ENCODE measurements at regions not wholly inside any gene's neighbourhood (a gene's known extent, or its start where the extent isn't known, plus 50 kb on each side); places are given as distances from the start of the nearest gene placed in this dataset.
"Not testable (repeated sequence)": the region's sequence is repeated elsewhere in the genome, so short reads cannot be mapped to it uniquely, and the experiment has no call there.

DNA sequence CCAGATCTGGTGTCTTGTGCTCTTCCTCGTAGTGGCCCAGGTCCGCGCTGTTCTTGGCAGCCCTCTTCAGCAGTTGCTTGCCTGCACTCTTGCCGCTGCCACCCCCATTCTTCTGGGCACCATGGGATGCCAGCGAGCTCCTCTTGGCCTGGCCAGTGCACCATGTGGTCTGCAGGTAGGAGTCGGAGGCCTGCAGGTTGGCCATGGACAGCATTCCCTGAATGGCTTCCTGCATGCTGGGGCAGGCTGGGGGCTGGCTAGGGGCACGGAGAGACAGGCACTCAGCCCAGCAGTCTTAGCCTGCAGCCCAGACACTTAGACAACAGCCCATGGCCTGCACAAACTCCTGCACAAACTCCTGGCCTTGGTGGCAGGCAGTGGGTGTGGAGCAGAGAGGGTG, 234.9 kb downstream of the TUBA3C start:
- intact Hi-C loops (cut with micrococcal nuclease): no loop called here
- Mint-ChIP-seq H3K9me3 (peaks cover 26% of the 10 kb centered on the region), H3K27ac (no peak overlapping the region), H3K4me3 (no peak overlapping the region), H3K36me3 (ENCODE audit: low read depth) (no peaks in the 10 kb centered on the region), H3K4me1 (ENCODE audit: low read depth) (no peaks in the 10 kb centered on the region), H3K27me3 (no peaks in the 10 kb centered on the region)

GRCh38 chr13:18944501-18945068, 237.0 kb downstream of the TUBA3C start:
- intact Hi-C loops (cut with micrococcal nuclease): no loop called here
- Mint-ChIP-seq H3K4me3 (no peak overlapping the region), H3K4me1 (ENCODE audit: low read depth) (no peaks in the 10 kb centered on the region), H3K27me3 (no peaks in the 10 kb centered on the region), H3K9me3 (peaks cover 26% of the 10 kb centered on the region), H3K36me3 (ENCODE audit: low read depth) (no peaks in the 10 kb centered on the region), H3K27ac (no peak overlapping the region)

DNA sequence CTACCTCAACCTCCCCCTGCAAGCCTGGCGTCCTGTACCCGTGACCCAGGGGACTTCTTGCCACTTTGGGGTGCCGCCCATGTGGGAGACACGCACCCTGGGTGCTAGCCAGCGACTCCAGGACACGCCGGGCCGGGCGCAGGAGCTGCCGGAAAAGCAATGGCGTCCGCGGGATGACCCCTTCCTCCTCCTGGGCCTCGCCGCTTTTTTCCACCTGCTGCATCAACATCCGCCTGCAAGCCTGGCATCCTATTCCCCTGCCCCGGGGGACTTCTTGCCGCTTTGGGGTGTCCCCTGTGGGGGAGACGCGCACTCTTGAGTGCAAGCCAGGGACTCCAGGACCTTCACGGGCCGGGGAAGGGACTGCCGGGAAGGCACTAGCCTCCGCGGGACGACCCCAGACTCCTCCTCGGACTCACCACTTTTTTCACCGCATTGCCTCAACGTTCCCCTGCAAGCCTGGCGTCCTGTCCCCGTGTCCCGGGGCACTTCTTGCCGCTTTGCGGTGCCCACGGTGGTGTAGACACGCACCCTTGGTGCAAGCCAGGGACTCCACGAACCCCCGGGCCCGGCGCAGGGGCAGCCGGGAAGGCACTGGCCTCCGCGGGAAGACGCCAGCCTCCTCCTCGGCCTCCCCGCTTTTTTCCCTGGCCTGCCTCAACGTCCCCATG, 237.8 kb downstream of the TUBA3C start:
- Mint-ChIP-seq H3K4me3 (no peak overlapping the region), H3K9me3 (peaks cover 26% of the 10 kb centered on the region), H3K4me1 (ENCODE audit: low read depth) (no peaks in the 10 kb centered on the region), H3K27me3 (no peaks in the 10 kb centered on the region), H3K36me3 (ENCODE audit: low read depth) (no peaks in the 10 kb centered on the region), H3K27ac (no peak overlapping the region)
- intact Hi-C loops (cut with micrococcal nuclease): no loop called here

DNA sequence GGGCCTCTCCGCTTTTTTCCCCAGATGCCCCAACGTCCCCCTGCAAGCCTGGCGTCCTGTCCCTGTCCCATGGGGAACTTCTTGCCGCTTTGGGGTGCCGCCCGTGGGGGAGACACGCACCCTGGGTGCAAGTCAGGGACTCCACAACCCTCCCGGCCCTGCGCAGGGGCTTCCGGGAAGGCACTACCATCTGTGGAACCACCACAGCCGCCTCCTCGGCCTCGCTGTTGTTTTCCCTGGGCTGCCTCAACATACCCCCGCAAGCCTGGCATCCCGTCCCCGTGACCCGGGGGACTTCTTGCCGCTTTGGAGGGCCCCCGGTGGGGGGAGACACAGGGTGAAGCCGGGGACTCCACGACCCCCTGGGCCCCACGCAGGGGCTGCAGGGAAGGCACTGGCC, 238.4 kb downstream of the TUBA3C start:
- Mint-ChIP-seq H3K9me3 (peaks cover 28% of the 10 kb centered on the region), H3K4me1 (ENCODE audit: low read depth) (no peaks in the 10 kb centered on the region), H3K4me3 (no peak overlapping the region), H3K27ac (no peak overlapping the region), H3K27me3 (no peaks in the 10 kb centered on the region), H3K36me3 (ENCODE audit: low read depth) (no peaks in the 10 kb centered on the region)
- intact Hi-C loops (cut with micrococcal nuclease): no loop called here

DNA sequence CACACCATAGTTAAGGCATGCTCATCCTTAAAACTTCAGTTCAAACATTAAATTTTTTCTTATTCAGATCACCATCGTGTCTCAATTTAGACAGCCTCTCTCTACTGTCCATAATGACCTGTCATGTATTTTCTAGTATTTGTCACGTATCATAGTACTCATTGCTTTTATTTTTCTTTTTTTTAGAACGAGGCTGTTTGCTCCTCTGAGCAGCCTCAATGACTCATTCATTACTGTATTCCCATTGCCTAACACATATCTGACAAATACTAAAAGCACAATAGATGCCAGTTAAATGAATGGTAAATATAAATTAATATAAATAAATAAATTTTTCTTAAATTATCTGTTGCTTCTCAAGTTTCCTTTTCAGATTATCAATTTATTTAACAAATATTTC, 245.5 kb downstream of the TUBA3C start:
- Mint-ChIP-seq H3K27ac (no peak overlapping the region), H3K9me3 (peaks cover 13% of the 10 kb centered on the region), H3K4me1 (ENCODE audit: low read depth) (no peaks in the 10 kb centered on the region), H3K4me3 (no peak overlapping the region), H3K27me3 (no peaks in the 10 kb centered on the region), H3K36me3 (ENCODE audit: low read depth) (no peaks in the 10 kb centered on the region)
- intact Hi-C loops (cut with micrococcal nuclease): no loop called here

DNA sequence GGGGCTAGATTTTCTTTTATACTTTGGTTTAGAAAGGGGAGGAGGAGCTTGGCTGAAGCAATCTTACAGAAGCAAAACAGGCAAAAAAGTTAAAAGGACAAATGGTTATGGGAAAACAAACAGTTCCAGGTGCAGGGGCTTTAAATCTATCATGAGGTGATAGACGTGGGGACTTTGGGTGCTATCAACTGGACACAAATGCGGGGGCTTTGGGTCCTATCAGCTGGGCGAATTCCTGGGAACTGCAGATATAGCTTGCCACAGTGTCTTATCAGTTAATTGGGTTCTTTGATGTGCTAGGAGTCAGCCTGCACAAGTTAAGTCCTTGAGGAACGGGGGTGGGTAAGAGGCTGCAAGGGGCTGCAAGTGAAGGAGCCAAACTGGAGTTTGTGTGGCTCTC, 260.6 kb downstream of the TUBA3C start:
- no peak overlapping the region for H3K27ac Mint-ChIP-seq
- intact Hi-C loops (cut with micrococcal nuclease): no loop called here
- H3K4me3 Mint-ChIP-seq: no peak overlapping the region
- no peaks in the 10 kb centered on the region for H3K4me1 Mint-ChIP-seq (ENCODE audit: low read depth)
- H3K27me3 Mint-ChIP-seq: no peaks in the 10 kb centered on the region
- H3K36me3 Mint-ChIP-seq (ENCODE audit: low read depth): no peaks in the 10 kb centered on the region
- no peaks in the 10 kb centered on the region for H3K9me3 Mint-ChIP-seq

- H3K27ac Mint-ChIP-seq; H3K27me3 Mint-ChIP-seq; intact Hi-C loops (cut with micrococcal nuclease); H3K4me3 Mint-ChIP-seq; H3K4me1 Mint-ChIP-seq (ENCODE audit: low read depth); H3K36me3 Mint-ChIP-seq (ENCODE audit: low read depth): not testable (repeated sequence)
- H3K9me3 Mint-ChIP-seq: peaks cover 66% of the 10 kb centered on the region
These were observed 276.5 kb downstream of the TUBA3C start for GRCh38 chr13:18905096-18905495.

GRCh38 chr13:18895411-18895810, 286.2 kb downstream of the TUBA3C start:
- H3K4me3 Mint-ChIP-seq; H3K36me3 Mint-ChIP-seq (ENCODE audit: low read depth); intact Hi-C loops (cut with micrococcal nuclease); H3K4me1 Mint-ChIP-seq (ENCODE audit: low read depth); H3K27ac Mint-ChIP-seq; H3K27me3 Mint-ChIP-seq: not testable (repeated sequence)
- peaks cover 32% of the 10 kb centered on the region for H3K9me3 Mint-ChIP-seq

GRCh38 chr13:18891242-18891641, 290.4 kb downstream of the TUBA3C start:
- H3K36me3 Mint-ChIP-seq (ENCODE audit: low read depth); H3K27ac Mint-ChIP-seq; H3K4me1 Mint-ChIP-seq (ENCODE audit: low read depth); H3K4me3 Mint-ChIP-seq; intact Hi-C loops (cut with micrococcal nuclease); H3K27me3 Mint-ChIP-seq: not testable (repeated sequence)
- peaks cover 30% of the 10 kb centered on the region for H3K9me3 Mint-ChIP-seq

GRCh38 chr13:18874875-18875789, 306.5 kb downstream of the TUBA3C start:
- H3K4me1 Mint-ChIP-seq (ENCODE audit: low read depth); H3K27ac Mint-ChIP-seq; H3K27me3 Mint-ChIP-seq; H3K36me3 Mint-ChIP-seq (ENCODE audit: low read depth); H3K4me3 Mint-ChIP-seq; intact Hi-C loops (cut with micrococcal nuclease): not testable (repeated sequence)
- peaks cover 12% of the 10 kb centered on the region for H3K9me3 Mint-ChIP-seq

DNA sequence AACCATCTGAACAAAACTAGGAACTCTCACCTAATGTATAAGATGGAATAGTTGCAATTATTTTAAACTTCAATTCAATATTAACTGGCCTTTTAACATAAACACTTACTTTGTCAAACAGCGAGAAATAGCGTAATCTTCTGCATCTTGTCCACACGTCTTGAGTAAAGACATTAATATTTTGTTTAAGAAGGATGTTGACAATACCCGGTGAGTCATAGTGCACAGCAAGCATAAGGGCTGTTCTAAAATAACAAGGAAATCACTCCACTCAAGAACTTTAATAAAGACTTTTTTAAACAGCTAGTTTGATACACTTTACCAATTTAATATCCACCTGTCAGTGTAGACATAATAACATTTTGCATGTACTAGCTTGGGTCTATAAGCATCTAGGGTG, 311.1 kb downstream of the TUBA3C start:
- H3K9me3 Mint-ChIP-seq: peaks cover 13% of the 10 kb centered on the region
- H3K36me3 Mint-ChIP-seq (ENCODE audit: low read depth); intact Hi-C loops (cut with micrococcal nuclease); H3K27me3 Mint-ChIP-seq; H3K4me1 Mint-ChIP-seq (ENCODE audit: low read depth); H3K4me3 Mint-ChIP-seq; H3K27ac Mint-ChIP-seq: not testable (repeated sequence)

GRCh38 chr13:18869365-18869764, 312.3 kb downstream of the TUBA3C start:
- H3K4me1 Mint-ChIP-seq (ENCODE audit: low read depth); H3K4me3 Mint-ChIP-seq; H3K9me3 Mint-ChIP-seq; H3K27ac Mint-ChIP-seq; intact Hi-C loops (cut with micrococcal nuclease); H3K36me3 Mint-ChIP-seq (ENCODE audit: low read depth); H3K27me3 Mint-ChIP-seq: not testable (repeated sequence)

DNA sequence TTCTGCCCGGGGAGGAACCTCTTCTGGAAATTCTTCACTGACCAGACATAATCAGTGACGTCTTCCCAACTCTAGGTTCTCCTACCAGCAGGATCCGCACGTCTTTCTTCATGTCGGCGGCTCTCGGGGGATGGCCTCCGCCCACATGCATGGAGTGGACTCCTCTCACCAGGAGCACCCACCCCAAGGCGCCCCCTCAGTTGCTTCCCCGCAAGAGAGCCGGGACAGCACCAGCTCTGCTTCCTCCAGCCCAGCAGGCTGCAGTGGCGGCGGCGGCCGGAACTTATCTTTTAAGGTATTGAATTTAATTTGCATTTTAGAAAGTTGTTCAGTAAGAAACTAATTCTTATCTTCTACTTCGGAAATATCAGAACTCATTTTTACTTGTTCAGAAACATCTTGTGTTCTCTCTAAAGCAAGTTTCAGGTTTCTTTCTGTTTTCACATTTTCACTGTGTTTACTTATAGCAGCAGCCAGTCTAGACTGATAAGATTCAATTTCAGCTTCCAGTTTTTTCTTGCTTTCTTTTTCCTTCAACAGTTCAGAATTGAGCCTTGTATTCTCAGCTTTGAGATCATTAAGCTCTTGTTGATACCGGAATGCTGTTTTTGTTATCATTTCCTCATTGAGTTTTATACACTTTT, 343.5 kb downstream of the TUBA3C start:
- H3K36me3 Mint-ChIP-seq (ENCODE audit: low read depth); H3K27me3 Mint-ChIP-seq; intact Hi-C loops (cut with micrococcal nuclease); H3K4me3 Mint-ChIP-seq; H3K27ac Mint-ChIP-seq; H3K4me1 Mint-ChIP-seq (ENCODE audit: low read depth): not testable (repeated sequence)
- H3K9me3 Mint-ChIP-seq: peaks cover 38% of the 10 kb centered on the region

- H3K4me1 Mint-ChIP-seq (ENCODE audit: low read depth); H3K4me3 Mint-ChIP-seq; H3K27me3 Mint-ChIP-seq; H3K27ac Mint-ChIP-seq; H3K36me3 Mint-ChIP-seq (ENCODE audit: low read depth); intact Hi-C loops (cut with micrococcal nuclease): not testable (repeated sequence)
- peaks cover 38% of the 10 kb centered on the region for H3K9me3 Mint-ChIP-seq
These were observed 344.4 kb downstream of the TUBA3C start for GRCh38 chr13:18837179-18837745.
